GM18517 (cell line): ENCODE measurements at regions not wholly inside any gene's neighbourhood (a gene's known extent, or its start where the extent isn't known, plus 50 kb on each side); places are given as distances from the start of the nearest gene placed in this dataset.

Source experiments
- ATAC-seq: cut with Tn5 transposase; IDR thresholded peaks from one replicate; pipeline ENCODE4 v1.9.1; 2021; ENCODE audit warnings: mild to moderate bottlenecking, moderate library complexity; ENCODE audit not compliant: unreplicated experiment

DNA sequence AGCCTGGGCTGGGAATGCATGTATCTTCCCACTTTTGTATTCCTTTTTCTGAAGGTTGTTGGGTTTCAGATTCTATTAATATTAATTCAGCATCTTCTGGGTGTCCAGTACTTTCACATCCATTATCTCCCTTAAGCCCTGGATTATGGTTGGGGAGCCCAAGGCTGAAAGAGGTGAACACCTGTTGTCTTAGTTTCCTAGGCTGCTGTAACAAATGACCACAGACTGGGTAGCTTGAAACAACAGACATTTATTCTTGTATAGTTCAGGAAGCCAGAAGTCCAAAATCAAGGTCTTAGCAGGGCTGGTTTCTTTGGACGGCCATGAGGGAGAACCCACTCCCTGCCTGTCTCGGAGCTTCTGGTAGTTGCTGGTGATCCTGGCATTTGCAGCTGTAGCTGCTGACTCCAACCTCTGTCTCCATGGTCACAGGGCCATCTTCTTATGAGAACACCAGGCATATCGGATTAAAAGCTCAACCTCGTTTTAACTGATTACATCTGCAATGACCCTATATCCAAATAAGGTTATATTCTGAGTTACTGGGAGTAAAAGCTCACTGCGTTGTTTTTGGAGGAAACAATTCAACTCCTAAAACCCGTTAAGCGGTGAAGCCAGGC lies 68.2 kb upstream of the CLMN start:
- ATAC-seq: no peak

- no peak for ATAC-seq
These were observed 66.9 kb upstream of the CLMN start for GRCh38 chr14:95386536-95387095.

- no peak for ATAC-seq
These were observed 66.0 kb upstream of the CLMN start for GRCh38 chr14:95385701-95386100.

GRCh38 chr14:95382747-95383146 lies 63.0 kb upstream of the CLMN start:
- no peak for ATAC-seq

GRCh38 chr14:95381726-95382125 lies 62.0 kb upstream of the CLMN start:
- ATAC-seq: no peak

DNA sequence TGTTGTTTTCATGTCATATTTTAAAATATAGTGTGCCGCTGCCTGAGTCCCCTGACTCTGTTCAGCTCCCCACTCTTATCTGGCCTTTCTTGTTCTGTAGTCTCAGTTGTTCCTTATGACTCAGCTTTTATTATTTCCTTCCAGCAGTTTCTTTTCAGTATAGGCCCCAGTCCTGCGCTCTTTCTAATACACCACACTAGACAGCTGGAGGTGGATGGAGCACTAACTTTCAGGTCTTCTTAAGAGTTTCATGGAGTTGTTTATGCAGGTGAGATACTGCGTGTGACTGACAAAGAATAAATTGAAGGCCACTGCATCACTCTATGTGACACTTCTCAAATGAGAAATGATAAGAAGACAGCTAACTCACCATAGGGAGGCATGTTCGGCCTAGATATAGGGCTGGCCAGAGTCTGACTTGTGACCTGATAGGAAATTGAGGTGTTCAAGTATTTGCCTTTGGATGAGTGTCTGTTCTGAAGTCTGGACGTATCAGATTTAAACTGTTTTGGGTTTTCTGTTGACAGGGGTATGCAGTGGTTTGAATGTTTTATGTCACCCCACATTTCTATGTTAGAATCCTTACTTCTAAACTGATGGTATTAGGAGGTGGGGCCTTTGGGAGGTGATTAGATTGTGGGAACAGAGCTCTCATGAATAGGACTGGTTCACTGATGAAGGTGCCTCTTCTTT lies 60.8 kb upstream of the CLMN start:
- no peak for ATAC-seq

GRCh38 chr14:95379634-95380033 lies 59.9 kb upstream of the CLMN start:
- no peak for ATAC-seq

- ATAC-seq: no peak
These were observed 55.9 kb upstream of the CLMN start for GRCh38 chr14:95375539-95376109.

- ATAC-seq: no peak
These were observed 54.7 kb upstream of the CLMN start for GRCh38 chr14:95374239-95374997.

DNA sequence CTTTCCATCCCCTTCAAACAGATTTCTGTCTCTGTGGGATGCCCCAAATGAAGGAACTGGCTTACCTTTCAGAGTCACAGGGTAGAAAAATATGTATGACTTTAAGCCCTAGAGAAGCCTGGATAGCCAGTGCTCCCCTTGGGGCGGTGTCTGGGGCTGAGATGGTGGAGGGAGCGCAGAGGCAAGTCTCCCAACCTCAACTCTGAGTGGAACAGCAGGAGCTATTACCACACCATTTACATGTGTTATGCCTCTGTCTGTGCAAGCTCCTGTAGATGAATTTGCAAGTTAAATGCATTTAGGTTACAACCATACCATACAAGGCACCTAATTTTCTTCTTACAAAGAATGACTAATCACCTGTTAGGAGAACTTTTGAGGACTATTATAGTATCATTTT lies 50.4 kb upstream of the CLMN start:
- ATAC-seq: no peak
